ENCODE measurements at regions not wholly inside any gene's neighbourhood (a gene's known extent, or its start where the extent isn't known, plus 50 kb on each side); places are given as distances from the start of the nearest gene placed in this dataset.

DNA sequence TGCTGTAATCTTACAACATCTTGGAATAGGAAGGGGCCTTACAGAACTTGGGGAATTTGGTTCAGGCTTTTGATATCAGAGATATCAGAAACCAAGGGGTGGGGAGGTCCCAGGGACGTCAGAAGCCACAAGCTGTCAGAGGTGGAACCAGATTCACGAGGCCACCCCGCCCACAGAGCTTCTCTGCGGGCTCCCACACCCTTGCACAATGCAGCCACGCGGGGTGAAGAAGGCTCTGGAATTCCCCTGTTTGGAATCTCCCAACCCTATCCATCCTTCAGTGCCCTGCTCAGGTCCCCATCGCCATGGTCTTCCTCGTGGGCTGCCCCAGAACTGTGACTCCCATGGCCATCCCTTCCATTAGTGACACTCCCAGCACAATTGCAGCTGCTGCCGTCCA lies 247.1 kb upstream of the SHH start:
- DNase-seq = no peak
- Mint-ChIP-seq H3K9me3 (peaks cover 7% of the 10 kb centered on the region), H3K36me3 (ENCODE audit: low read depth) (no peaks in the 10 kb centered on the region), H3K4me3 (no peak overlapping the region), H3K27me3 (no peaks in the 10 kb centered on the region), H3K4me1 (no peaks in the 10 kb centered on the region), H3K27ac (no peak overlapping the region)
- intact Hi-C loops (cut with micrococcal nuclease) = no loop called here

DNA sequence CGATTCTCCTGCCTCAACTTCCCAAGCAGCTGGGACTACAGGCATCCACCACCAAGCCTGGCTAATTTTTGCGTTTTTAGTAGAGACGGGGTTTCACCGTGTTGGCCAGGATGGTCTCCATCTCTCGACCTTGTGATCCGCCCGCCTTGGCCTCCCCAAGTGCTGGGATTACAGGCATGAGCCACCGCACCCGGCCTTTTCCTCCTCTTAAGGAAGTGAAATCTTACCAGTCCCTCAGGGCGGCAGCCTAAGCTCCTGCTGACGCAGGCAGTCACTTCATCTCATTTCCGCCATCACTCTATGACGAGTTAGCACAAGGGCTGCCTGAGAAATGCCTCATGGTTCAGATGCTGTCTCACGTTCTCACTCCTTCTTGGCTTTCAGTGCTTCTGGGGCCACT lies 246.0 kb upstream of the SHH start:
- intact Hi-C loops (cut with micrococcal nuclease) = no loop called here
- Mint-ChIP-seq H3K4me1 (no peaks in the 10 kb centered on the region), H3K27me3 (no peaks in the 10 kb centered on the region), H3K4me3 (no peak overlapping the region), H3K9me3 (peaks cover 7% of the 10 kb centered on the region), H3K36me3 (ENCODE audit: low read depth) (no peaks in the 10 kb centered on the region), H3K27ac (no peak overlapping the region)
- DNase-seq = no peak

DNA sequence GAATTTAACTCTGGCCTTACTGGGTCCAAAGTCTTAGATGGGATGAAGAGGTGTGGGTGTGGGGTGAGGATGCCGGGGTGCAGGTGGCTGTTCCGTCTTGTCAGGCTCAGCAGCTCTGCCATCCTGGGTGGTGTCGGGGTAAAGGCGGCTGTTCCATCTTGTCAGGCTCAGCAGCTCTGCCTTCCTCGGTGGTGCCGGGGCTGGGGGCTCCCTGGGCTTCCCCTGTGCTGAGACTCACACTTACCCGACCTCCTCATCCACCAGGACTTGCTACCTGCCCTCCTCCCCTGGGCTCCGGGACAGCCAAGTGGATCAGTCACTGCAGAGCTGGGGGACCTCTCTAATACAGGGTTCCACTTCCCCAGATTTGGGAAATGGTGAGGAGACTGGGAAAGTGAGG lies 244.3 kb upstream of the SHH start:
- intact Hi-C loops (cut with micrococcal nuclease) = no loop called here
- peaks cover 7% of the 10 kb centered on the region for H3K9me3 Mint-ChIP-seq
- no peaks in the 10 kb centered on the region for H3K27me3 Mint-ChIP-seq
- no peak for DNase-seq
- H3K36me3 Mint-ChIP-seq (ENCODE audit: low read depth) = no peaks in the 10 kb centered on the region
- H3K4me1 Mint-ChIP-seq = no peaks in the 10 kb centered on the region
- no peak overlapping the region for H3K27ac Mint-ChIP-seq
- H3K4me3 Mint-ChIP-seq = no peak overlapping the region

DNA sequence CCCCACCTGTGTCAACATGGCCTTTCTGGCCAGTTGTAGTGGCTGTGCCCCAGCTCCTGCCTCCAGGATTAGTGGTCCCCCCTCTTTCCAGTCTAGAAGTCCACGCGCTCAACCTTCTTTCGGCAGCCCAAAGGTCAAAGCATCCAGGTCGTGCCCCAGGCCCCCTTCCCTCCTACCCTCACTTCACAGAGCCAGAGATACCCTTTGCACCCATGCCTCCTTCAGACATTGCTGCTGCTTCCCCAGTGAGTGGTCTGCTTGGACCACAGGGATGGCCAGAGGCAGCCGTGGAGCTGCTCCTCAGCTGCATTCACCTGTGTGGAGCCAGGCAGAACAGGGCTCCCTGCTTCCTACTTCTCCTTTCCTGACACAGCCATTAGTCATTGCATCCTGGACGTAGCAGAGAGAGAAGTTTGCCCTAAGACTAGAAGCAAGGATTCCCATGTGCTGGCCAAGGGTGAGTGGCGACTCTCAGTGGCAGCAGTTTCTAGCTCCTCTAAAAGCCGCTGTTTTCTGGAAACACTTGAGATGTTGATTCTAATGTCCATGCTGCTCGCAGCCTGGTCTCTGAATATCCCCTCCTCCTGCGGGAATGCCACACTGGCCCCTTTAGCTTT lies 243.1 kb upstream of the SHH start:
- Mint-ChIP-seq H3K27ac (no peak overlapping the region), H3K4me1 (no peaks in the 10 kb centered on the region), H3K27me3 (no peaks in the 10 kb centered on the region), H3K36me3 (ENCODE audit: low read depth) (no peaks in the 10 kb centered on the region), H3K4me3 (no peak overlapping the region), H3K9me3 (no peaks in the 10 kb centered on the region)
- no peak for DNase-seq
- intact Hi-C loops (cut with micrococcal nuclease) = no loop called here

DNA sequence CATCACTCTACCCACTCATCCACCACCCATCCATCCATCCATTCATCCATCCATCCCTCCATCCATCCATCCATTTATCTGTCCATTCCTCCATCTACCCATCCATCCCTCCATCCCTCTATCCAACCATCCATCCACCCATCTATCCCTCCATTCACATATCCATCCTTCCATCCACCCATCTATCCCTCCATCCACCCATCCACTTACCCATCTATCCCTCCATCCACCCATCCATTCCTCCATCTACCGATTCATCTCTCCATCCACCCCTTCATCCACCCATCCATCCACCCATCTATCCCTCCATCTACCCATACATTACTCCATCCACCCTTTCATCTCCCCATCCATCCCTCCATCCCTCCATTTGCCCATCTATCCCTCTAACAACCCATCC lies 239.6 kb upstream of the SHH start:
- H3K9me3 Mint-ChIP-seq = no peaks in the 10 kb centered on the region
- H3K27me3 Mint-ChIP-seq = no peaks in the 10 kb centered on the region
- H3K36me3 Mint-ChIP-seq (ENCODE audit: low read depth) = no peaks in the 10 kb centered on the region
- H3K4me3 Mint-ChIP-seq = no peak overlapping the region
- intact Hi-C loops (cut with micrococcal nuclease) = no loop called here
- no peaks in the 10 kb centered on the region for H3K4me1 Mint-ChIP-seq
- DNase-seq = no peak
- H3K27ac Mint-ChIP-seq = no peak overlapping the region

DNA sequence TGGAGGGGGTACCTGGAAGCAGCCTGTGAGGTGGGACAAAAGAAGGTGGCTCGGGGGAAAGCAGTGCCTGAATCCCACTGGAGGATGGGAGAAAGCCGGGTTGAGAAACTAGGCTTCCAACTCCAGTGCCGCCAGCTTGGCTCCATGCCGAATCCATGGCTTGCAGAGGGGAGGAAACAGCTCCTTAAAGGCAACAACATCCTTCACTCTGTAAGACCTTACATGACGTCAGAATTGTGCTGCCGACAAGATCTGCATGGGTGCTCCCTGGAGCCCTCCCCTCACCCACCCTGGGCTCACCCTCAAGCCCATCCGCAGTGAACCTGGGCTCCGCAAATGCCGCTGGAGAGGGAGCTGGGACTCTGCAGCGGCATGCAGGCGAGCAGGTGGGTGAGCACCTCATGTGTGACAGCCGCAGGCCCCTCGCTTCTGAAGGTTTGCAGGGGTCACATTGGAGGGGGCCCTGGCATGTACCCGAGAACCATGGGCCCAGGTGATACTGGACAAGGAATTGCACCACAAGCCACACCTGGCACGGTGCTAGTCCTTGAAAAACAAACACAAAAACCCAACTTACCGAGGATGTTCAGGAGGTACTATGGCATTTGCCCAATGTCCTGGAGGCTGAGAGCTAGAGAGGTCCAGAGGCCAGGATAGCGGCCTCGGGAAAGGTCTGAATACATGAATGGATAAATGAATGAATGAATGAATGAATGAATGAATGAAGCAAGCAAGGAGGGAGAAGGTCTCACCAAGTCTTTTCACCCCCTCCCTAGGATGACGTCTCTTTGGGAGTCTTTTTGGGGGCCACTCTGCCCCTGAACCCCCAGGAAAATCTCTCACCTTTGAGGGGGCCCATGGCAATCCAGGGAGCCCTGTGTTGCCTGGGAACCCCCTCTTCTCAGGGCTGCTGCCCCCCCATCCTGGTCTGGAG lies 238.6 kb upstream of the SHH start:
- Mint-ChIP-seq H3K36me3 (ENCODE audit: low read depth) (no peaks in the 10 kb centered on the region), H3K27me3 (no peaks in the 10 kb centered on the region), H3K27ac (no peak overlapping the region), H3K4me1 (no peaks in the 10 kb centered on the region), H3K9me3 (no peaks in the 10 kb centered on the region), H3K4me3 (no peak overlapping the region)
- intact Hi-C loops (cut with micrococcal nuclease) = no loop called here
- no peak for DNase-seq

DNA sequence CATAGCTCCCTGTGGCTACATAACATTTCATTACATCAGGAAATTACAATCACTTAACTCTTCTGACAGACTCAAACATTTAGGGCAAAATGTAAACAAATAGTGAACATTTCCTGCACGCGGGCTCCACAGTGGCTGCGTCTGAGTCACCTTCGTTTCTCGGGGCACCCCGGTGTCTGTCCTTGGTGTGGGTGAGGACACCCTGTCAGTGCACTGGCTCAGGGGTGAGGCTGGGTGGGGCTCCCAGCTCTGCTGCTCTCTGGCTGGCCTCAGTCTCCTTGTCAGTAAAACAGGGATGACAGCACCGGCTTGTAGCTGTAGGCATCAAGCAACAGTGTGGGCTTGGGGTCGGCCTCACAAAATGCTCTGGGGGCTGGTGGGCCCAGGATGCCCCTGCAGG lies 237.1 kb upstream of the SHH start:
- Mint-ChIP-seq H3K4me1 (no peaks in the 10 kb centered on the region), H3K27ac (no peak overlapping the region), H3K4me3 (no peak overlapping the region), H3K27me3 (no peaks in the 10 kb centered on the region), H3K9me3 (no peaks in the 10 kb centered on the region), H3K36me3 (ENCODE audit: low read depth) (no peaks in the 10 kb centered on the region)
- intact Hi-C loops (cut with micrococcal nuclease) = no loop called here
- no peak for DNase-seq

DNA sequence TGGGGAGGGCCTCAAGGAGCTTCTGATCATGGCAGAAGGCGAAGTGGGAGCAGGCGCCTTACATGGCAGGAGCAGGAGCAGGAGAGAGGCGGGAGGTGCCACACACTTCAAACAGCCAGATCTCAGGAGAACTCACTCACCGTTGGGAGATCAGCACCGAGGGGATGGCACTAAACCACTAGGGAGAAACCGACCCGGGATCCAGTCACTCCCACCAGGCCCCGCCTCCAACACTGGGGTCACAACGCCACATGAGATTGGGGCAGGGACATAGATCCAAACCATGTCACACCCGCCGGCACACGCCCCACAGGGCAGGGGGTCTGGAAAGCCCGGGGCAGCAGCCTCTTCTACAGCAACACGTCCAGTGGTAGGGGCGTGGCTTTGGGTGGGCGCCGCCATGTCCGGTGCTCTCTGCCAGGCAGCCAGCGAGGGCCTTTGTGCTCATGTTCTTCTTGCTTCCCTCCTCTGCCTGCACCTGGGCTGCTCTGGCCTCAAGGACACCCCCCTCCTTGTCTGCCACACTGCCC lies 233.8 kb upstream of the SHH start:
- no peak for DNase-seq
- H3K9me3 Mint-ChIP-seq = no peaks in the 10 kb centered on the region
- intact Hi-C loops (cut with micrococcal nuclease) = no loop called here
- no peaks in the 10 kb centered on the region for H3K36me3 Mint-ChIP-seq (ENCODE audit: low read depth)
- H3K4me1 Mint-ChIP-seq = no peaks in the 10 kb centered on the region
- H3K27me3 Mint-ChIP-seq = no peaks in the 10 kb centered on the region
- no peak overlapping the region for H3K27ac Mint-ChIP-seq
- no peak overlapping the region for H3K4me3 Mint-ChIP-seq

DNA sequence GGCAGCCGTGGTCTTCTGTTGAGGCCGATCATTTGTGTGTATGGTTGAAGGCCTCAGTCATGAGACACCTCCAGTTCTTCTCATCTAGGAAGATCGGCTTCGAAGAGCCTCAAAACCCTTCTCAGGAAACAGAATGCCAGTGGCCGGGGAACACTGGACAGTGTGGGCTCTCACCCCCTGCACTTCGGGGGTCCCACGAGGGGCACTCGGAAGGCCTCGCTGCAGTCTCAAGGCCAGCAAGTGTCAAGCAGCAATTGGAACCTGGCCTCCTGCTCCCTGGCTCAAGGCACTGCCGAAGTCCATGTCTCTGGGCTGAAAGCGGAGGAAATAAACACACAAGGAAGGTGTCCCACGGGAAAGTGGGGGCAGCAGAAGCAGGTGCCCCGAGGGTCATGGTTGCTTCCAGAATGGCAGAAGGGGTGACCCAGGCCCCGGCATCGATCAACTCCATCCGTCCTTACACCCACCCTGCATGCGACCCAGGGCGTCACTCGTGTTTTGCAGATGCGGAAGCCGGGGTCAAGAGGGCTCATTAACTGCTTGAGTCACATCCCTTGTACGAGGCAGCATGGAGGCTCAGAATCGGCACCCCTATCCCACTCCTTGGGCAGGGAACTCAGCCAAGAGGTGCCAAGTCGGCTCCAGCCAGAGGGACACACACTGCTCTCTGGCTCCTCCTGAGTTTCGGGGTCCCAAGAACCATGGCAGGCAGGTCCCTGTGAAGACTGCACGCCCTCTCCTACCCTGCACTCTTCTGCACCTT lies 231.3 kb upstream of the SHH start:
- H3K4me3 Mint-ChIP-seq = no peak overlapping the region
- H3K9me3 Mint-ChIP-seq = no peaks in the 10 kb centered on the region
- no peaks in the 10 kb centered on the region for H3K27me3 Mint-ChIP-seq
- intact Hi-C loops (cut with micrococcal nuclease) = no loop called here
- H3K4me1 Mint-ChIP-seq = no peaks in the 10 kb centered on the region
- H3K27ac Mint-ChIP-seq = no peak overlapping the region
- no peaks in the 10 kb centered on the region for H3K36me3 Mint-ChIP-seq (ENCODE audit: low read depth)
- DNase-seq = no peak

DNA sequence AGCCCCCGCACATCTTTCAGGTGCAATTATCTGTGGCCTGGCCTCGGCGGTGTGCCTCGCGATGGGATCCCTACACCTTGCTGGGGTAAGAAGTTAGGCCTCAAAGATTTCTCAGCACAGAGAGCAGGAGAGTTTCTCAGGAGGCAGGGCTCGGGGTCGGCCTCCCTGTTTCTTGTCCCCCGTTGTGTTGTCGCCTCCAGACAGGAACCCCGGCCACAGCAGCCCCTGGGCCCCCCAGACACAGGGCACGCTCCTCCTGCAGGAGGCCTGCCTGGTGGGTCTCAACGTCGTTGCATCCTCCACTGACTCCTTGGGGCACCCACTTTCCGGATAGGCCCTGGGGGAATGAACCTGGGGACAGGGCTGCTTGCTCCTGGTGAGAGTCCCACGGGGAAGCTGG lies 229.1 kb upstream of the SHH start:
- H3K27me3 Mint-ChIP-seq = no peaks in the 10 kb centered on the region
- intact Hi-C loops (cut with micrococcal nuclease) = no loop called here
- DNase-seq = no peak
- H3K9me3 Mint-ChIP-seq = no peaks in the 10 kb centered on the region
- no peaks in the 10 kb centered on the region for H3K4me1 Mint-ChIP-seq
- H3K27ac Mint-ChIP-seq = no peak overlapping the region
- no peaks in the 10 kb centered on the region for H3K36me3 Mint-ChIP-seq (ENCODE audit: low read depth)
- no peak overlapping the region for H3K4me3 Mint-ChIP-seq

DNA sequence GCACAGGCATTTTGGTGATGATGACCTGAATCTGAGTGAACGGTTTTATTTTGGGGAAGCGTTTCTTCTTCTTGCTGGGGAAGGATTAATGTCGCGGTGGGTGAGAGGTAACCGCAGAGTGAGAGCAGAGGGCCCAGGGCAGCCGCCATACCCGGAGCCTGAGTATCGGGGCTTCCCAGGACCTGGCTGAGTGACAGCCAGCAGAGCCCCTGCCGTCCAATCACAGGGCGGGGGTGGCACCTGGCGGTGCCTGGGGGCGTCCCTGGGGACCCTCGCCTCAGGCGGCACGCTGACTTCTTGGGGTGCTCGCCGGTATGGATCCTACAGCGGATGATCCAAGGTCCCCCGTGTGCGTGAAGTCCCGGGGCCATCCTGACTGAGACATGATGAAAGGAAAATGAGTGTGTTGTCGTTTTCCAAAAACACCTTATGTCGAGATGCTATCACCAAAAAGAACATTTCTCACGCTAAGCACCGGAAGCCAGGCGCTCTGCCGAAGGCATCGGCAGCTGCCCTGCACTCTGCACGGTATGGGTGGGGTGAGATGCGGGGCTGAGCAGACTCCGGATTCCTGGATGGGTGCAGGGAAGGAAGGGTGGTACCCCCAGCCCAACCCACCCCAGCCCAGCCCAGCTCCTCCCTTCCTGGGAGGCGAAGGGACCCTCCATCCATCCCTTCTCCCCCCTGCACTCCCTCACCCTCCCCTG lies 227.9 kb upstream of the SHH start:
- no peaks in the 10 kb centered on the region for H3K27me3 Mint-ChIP-seq
- intact Hi-C loops (cut with micrococcal nuclease) = no loop called here
- H3K27ac Mint-ChIP-seq = no peak overlapping the region
- H3K36me3 Mint-ChIP-seq (ENCODE audit: low read depth) = no peaks in the 10 kb centered on the region
- no peaks in the 10 kb centered on the region for H3K9me3 Mint-ChIP-seq
- no peak for DNase-seq
- no peak overlapping the region for H3K4me3 Mint-ChIP-seq
- no peaks in the 10 kb centered on the region for H3K4me1 Mint-ChIP-seq

DNA sequence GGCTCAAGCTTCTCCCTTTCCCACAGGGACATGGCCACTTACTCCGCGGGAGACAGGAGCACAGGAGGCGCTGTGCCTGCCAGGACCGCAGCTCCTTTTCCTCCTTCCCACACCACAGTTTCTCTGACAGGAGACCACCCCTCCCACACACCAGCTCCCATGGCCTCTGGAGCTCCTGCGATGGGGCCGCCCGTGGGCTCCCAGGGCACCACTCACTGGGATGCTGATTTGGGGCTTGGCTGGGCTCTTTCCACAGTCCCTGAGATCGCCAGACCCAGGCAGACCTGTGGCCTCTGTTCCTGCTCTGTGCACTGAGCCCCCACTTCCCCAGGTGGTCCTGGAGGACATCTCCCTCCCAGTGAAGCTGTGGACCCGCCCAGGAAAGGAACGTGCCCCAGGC lies 226.9 kb upstream of the SHH start:
- no peaks in the 10 kb centered on the region for H3K36me3 Mint-ChIP-seq (ENCODE audit: low read depth)
- no peak overlapping the region for H3K4me3 Mint-ChIP-seq
- no peak overlapping the region for H3K27ac Mint-ChIP-seq
- DNase-seq = no peak
- H3K9me3 Mint-ChIP-seq = no peaks in the 10 kb centered on the region
- no peaks in the 10 kb centered on the region for H3K27me3 Mint-ChIP-seq
- intact Hi-C loops (cut with micrococcal nuclease) = no loop called here
- no peaks in the 10 kb centered on the region for H3K4me1 Mint-ChIP-seq

DNA sequence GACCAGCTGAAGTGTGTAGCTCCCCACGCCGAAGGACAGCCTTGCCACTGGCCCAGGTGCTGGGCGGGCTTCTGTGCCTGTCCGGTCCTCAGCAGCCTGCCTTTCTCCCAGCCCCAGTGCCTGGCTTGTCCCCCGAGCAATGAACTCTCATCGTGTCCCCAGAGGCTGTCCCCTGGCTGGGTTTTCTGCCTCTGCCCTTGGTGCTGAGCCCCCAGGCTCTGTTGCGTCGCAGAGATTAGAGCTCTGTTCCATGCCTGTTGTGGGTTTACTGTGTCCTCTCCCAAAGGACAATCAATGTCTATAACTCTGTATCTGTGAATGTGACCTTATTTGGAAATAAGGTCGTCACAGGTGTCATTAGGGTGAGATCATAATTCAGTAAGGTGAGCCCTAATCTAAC lies 226.1 kb upstream of the SHH start:
- intact Hi-C loops (cut with micrococcal nuclease) = no loop called here
- no peak for DNase-seq
- Mint-ChIP-seq H3K27ac (no peak overlapping the region), H3K9me3 (no peaks in the 10 kb centered on the region), H3K4me1 (no peaks in the 10 kb centered on the region), H3K36me3 (ENCODE audit: low read depth) (no peaks in the 10 kb centered on the region), H3K27me3 (no peaks in the 10 kb centered on the region), H3K4me3 (no peak overlapping the region)
